Activated naive CD4-positive, alpha-beta T cell treated with anti-CD3 and anti-CD28 coated beads, Interleukin-2, amount 50 U/mL, for 24 hours (primary cell): ENCODE measurements at regions not wholly inside any gene's neighbourhood (a gene's known extent, or its start where the extent isn't known, plus 50 kb on each side); places are given as distances from the start of the nearest gene placed in this dataset.

Experiments used
- H3K27ac Mint-ChIP-seq: one replicate; pipeline ENCODE4 v1.8.0; 2021; ENCODE audit warnings: mild to moderate bottlenecking, mixed read lengths
- H3K27me3 Mint-ChIP-seq: one replicate; pipeline ENCODE4 v1.8.0; 2021; ENCODE audit warnings: mixed read lengths
- H3K36me3 Mint-ChIP-seq: one replicate; pipeline ENCODE4 v1.8.0; 2021; ENCODE audit warnings: mixed read lengths
- H3K4me1 Mint-ChIP-seq: one replicate; pipeline ENCODE4 v1.8.0; 2021; ENCODE audit warnings: mixed read lengths
- H3K4me3 Mint-ChIP-seq: one replicate; pipeline ENCODE4 v1.8.0; 2021; ENCODE audit warnings: mild to moderate bottlenecking, mixed read lengths
- H3K9me3 Mint-ChIP-seq: one replicate; pipeline ENCODE4 v1.8.0; 2021; ENCODE audit warnings: mixed read lengths

DNA sequence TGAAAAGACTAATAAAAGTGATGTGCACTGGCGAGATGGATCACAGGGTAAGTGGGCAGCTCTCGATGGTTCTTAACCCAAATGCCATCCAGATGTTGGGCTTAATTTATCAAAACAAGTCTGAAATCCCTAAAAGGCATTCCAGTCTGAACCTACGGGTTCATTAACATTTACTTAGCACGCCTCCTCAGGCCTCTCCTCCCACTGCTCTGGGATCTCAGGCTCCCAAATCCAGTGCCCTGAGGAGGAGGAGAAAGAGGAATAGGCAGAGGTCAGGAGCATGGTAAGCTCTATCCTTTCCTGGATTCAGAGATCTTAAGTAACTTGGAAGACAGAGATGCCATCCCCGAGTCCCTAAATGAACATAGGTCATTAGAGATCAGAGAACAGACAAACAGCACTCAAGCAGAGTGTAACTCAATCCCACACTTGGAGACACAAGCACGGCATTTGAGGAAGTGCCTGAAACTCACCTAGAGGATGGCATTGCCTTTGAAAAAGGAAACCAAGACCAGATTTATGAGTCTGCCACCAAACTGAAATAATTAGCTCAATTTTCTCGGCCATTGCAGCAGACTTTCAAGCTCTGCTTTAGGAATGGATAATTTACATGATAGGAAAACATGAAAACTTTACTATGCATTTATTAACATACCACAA is 140.9 kb downstream of the CXCL12 start:
- Mint-ChIP-seq H3K4me1 (no peaks in the 10 kb centered on the region), H3K27ac (no peak overlapping the region), H3K27me3 (peaks cover 4% of the 10 kb centered on the region), H3K36me3 (no peaks in the 10 kb centered on the region), H3K9me3 (no peaks in the 10 kb centered on the region), H3K4me3 (no peak overlapping the region)

DNA sequence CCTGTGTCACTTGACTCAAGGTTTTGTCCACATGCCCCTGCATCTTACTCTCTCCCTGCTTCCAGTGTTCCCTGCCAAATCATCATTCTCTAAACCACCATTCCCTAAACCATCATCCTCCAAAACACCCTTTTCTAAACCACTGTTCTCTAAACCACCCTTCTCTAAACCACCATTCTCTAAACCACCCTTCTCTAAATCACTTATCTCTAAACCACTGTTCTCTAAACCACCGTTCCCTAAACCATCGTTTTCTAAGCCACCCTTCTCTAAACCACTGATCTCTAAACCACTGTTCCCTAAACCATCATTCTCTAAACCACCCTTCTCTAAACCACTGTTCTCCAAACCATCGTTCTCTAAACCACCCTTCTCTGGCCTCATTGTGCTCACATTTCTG is 142.1 kb downstream of the CXCL12 start:
- Mint-ChIP-seq H3K4me3 (no peak overlapping the region), H3K36me3 (no peaks in the 10 kb centered on the region), H3K4me1 (no peaks in the 10 kb centered on the region), H3K27ac (no peak overlapping the region), H3K27me3 (peaks cover 4% of the 10 kb centered on the region), H3K9me3 (peaks cover 5% of the 10 kb centered on the region)

DNA sequence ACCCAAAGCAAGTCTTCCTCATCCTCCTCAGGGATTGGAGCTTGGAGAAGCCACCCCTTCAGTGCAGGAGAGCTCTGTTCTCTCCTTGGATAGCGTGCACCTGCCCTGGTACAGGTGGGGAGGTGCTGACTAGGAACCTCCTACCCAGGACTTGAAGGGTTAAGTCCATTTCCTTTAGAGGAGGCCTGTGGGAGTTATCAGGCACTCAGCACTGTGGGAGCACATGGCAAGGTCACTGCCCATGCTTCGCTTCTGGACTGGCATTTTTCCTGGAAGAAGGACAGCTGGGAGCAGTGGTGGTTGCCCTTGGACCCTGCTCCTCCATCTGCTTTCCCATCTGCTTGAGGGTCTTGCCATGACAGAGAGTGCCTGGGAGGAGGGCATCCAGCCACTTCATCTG is 142.8 kb downstream of the CXCL12 start:
- Mint-ChIP-seq H3K9me3 (peaks cover 5% of the 10 kb centered on the region), H3K36me3 (no peaks in the 10 kb centered on the region), H3K4me3 (no peak overlapping the region), H3K27ac (no peak overlapping the region), H3K27me3 (peaks cover 4% of the 10 kb centered on the region), H3K4me1 (no peaks in the 10 kb centered on the region)

DNA sequence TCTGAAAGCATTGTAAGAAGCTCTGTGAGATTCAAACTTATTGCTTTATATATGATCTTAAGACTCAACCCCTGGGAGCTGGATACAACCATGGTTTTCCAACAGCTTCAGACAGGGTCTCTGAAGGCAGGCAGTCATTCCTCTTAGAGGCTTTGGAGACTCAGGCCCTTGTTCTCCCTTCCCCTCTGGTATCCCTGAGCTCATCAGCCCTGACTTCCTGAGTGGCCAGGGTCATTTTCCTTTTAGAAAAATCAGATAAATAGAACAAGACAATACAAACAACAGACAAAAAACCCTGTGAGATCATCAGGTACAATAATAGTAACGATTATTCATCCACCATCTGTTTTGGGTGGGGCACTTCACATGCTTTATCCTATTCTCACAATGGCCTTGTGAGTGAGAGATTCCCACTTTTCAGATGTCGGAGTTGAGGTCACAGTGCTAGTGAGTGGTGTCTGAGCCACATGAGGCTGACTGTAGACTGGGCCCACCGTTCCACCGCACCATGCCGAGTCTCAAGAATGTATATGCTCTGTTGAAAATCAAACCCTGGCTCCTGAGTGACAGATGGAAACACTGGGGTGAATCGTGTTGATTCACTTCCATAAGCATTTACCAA is 144.2 kb downstream of the CXCL12 start:
- no peaks in the 10 kb centered on the region for H3K4me1 Mint-ChIP-seq
- H3K36me3 Mint-ChIP-seq = no peaks in the 10 kb centered on the region
- peaks cover 4% of the 10 kb centered on the region for H3K27me3 Mint-ChIP-seq
- no peak overlapping the region for H3K27ac Mint-ChIP-seq
- H3K4me3 Mint-ChIP-seq = no peak overlapping the region
- H3K9me3 Mint-ChIP-seq = peaks cover 5% of the 10 kb centered on the region

DNA sequence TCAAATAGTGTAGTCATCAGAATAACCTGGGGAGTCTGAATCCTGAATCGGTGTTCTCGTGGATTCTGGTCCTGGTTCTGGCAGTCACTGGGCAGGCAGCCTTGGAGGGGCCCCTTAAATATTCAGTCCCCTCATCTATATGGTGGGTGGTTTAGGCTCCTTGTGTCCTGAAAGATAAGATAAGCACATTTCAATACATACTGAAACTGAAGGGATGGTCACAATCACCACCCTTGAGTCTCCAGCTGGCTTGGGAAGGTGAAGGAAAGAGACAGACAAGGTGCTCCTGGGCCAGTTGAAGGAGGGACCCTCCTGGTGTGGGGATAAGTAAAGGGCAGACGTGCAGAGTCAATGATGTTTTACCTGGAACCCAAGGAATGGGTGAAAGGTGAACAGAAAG is 146.7 kb downstream of the CXCL12 start:
- H3K27me3 Mint-ChIP-seq = peaks cover 4% of the 10 kb centered on the region
- no peak overlapping the region for H3K4me3 Mint-ChIP-seq
- H3K4me1 Mint-ChIP-seq = no peaks in the 10 kb centered on the region
- no peak overlapping the region for H3K27ac Mint-ChIP-seq
- no peaks in the 10 kb centered on the region for H3K36me3 Mint-ChIP-seq
- H3K9me3 Mint-ChIP-seq = peaks cover 5% of the 10 kb centered on the region

DNA sequence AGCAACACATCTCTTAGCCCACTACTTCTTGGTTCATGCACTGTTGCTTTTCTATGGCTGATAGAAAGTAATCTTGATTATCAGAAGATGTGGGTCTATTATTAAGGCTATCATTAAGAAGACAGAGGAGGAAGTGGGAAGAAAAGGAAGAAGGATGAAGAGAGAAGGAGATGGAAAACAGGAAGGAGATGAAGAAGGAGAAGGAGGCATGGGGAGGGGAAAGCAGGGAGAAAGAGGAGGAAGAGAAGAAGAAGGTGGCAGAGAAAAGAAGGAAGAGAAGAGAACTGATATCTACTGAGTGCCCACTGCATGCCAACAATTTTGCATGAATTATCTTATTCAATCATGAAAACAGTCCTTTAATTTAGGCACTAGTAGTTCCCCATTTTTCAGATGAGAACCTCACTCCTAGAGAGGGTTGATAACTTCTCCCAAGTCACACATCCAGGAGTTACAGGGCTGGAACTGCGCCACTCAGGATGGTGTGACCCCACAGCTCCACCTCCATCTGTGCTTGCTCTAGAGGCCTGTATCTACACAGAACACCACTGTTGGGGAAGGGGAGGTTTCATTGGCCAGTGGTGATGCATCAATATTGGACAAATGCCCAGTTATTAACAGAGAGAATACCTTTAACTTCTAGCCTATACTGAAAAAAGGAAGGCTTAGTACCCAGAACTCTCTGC is 147.4 kb downstream of the CXCL12 start:
- no peaks in the 10 kb centered on the region for H3K4me1 Mint-ChIP-seq
- H3K27ac Mint-ChIP-seq = no peak overlapping the region
- H3K27me3 Mint-ChIP-seq = peaks cover 4% of the 10 kb centered on the region
- no peaks in the 10 kb centered on the region for H3K36me3 Mint-ChIP-seq
- H3K4me3 Mint-ChIP-seq = no peak overlapping the region
- peaks cover 5% of the 10 kb centered on the region for H3K9me3 Mint-ChIP-seq

DNA sequence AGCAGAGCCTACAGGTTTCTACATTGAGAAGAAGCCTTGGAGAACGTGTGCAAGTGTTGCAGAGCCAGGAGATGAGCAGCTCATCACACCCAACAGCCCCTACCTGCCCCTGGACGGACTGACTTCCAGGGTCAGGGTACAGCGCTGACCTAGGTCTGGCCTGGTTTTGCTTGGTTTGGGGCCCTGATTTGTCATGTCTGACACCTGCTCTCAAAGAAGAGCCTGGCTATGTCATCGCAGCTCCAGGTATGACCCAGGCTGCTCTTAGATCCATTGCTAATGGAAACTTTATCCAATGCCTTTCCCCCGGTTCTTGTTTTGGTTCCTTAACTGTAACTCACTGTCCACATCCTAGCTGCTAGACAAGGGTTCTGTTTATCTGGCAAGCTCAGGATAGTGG is 149.5 kb downstream of the CXCL12 start:
- Mint-ChIP-seq H3K4me1 (no peaks in the 10 kb centered on the region), H3K36me3 (no peaks in the 10 kb centered on the region), H3K9me3 (peaks cover 5% of the 10 kb centered on the region), H3K4me3 (no peak overlapping the region), H3K27ac (no peak overlapping the region), H3K27me3 (peaks cover 4% of the 10 kb centered on the region)

DNA sequence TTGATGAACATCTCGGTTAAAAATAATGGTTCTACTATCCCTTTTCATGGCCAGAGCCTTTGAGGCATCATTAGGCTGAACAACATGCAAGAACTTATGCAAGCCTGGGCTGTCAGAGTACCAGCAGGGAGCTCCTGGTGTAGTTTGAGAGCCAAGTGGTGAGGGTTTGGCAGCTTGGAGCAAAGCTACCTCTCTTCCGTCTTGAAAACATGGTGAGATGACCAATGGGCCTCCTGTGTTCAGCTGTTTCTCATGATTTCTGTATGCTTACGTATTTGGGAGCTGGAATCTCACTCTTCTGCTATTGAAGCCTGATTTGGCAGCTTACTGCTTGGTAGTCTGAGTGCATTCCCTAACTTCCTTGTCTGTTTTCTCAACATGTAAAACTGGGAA is 150.4 kb downstream of the CXCL12 start:
- H3K4me3 Mint-ChIP-seq = no peak overlapping the region
- peaks cover 5% of the 10 kb centered on the region for H3K9me3 Mint-ChIP-seq
- peaks cover 4% of the 10 kb centered on the region for H3K27me3 Mint-ChIP-seq
- no peak overlapping the region for H3K27ac Mint-ChIP-seq
- H3K4me1 Mint-ChIP-seq = no peaks in the 10 kb centered on the region
- no peaks in the 10 kb centered on the region for H3K36me3 Mint-ChIP-seq

DNA sequence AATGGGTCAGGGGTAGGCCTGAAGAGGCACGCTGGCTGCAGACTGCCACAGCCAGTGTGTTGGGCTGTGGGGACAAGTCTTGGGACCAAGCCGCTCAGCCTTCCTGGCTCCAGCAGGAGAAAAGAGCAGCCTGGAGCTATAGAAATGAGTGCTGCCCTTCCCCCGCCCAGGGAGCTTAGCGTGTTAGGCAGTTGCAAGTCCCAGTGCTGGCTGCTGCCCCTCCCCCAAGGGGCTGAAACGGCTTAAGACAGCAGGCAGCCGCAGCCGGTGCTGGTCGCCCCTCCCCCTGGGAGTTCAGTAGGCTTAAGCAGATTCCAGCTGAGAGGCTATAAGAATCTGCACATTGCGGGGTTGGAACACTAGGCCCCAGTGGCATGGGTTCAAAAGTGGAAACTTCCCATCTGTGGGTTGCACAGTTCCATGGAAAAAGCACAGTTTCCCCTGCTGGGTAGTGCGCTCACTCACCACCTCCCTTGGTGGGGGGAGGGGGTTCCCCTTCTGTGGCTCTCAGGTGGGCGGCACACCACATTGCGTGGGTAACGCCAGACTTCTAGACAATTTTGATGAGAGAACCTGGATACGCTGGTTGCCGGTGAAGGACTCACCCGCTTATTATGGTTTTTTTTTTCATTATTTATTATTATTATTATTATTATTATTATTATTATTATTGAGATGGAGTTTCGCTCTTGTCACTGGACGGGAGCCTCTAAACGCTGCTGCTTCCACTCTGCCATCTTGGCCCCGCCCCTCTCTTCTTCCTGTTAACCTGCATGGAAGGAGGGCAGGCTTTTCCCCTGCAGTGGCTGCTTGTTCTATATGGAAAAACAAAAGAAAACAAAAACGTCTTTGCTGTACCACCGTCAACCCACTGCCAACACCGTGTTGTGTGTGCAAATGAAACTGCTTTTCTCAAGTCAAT is 151.1 kb downstream of the CXCL12 start:
- no peaks in the 10 kb centered on the region for H3K4me1 Mint-ChIP-seq
- no peak overlapping the region for H3K4me3 Mint-ChIP-seq
- H3K27me3 Mint-ChIP-seq = peaks cover 4% of the 10 kb centered on the region
- H3K27ac Mint-ChIP-seq = no peak overlapping the region
- H3K36me3 Mint-ChIP-seq = no peaks in the 10 kb centered on the region
- H3K9me3 Mint-ChIP-seq = peaks cover 5% of the 10 kb centered on the region

DNA sequence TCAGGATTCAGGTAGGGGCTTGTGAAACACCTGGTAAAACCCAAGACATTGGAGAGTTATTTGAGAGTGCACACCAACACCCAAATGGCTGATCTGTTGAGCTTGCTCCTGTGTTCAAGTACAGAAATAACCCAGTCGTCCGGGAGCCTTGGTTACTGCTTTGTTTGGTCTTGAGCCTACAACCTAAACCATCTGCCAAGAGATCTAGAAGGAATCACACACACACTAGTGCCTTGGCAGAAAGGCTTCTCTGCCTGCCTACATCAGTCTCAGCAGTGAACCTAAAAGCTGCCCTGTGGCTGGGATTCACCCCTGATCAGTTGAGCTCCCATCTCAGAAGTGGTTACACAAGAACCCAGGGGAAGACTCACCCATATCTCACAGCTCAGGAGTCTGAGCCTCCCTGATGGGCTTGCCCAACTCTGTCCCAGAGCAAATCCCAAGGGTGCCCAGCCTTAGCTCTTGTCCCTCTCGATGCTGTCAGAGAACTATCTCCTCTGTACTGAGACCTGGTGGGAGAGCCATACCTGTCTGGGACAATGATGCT is 167.6 kb downstream of the CXCL12 start:
- peaks cover 24% of the 10 kb centered on the region for H3K9me3 Mint-ChIP-seq
- H3K36me3 Mint-ChIP-seq = no peaks in the 10 kb centered on the region
- H3K27ac Mint-ChIP-seq = no peak overlapping the region
- H3K27me3 Mint-ChIP-seq = peaks cover 6% of the 10 kb centered on the region
- H3K4me3 Mint-ChIP-seq = no peak overlapping the region
- no peaks in the 10 kb centered on the region for H3K4me1 Mint-ChIP-seq

DNA sequence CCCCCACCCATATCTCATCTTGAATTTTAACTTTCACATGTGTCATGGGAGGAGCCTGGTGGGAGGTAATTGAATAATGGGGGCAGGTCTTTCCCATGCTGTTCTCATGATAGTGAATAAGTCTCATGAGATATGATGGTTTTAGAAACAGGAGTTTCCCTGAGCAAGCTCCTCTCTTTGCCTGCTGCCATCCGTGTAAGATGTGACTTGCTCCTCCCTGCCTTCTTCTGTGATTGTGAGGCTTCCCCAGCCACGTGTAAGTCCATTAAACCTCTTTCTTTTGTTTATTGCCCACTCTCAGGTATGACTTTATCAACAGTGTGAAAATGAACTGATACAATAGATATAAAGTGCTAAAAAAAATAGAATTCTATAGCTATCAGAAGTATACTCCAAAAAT is 168.8 kb downstream of the CXCL12 start:
- peaks cover 6% of the 10 kb centered on the region for H3K27me3 Mint-ChIP-seq
- no peak overlapping the region for H3K4me3 Mint-ChIP-seq
- H3K9me3 Mint-ChIP-seq = peaks cover 18% of the 10 kb centered on the region
- H3K27ac Mint-ChIP-seq = no peak overlapping the region
- no peaks in the 10 kb centered on the region for H3K4me1 Mint-ChIP-seq
- H3K36me3 Mint-ChIP-seq = no peaks in the 10 kb centered on the region

DNA sequence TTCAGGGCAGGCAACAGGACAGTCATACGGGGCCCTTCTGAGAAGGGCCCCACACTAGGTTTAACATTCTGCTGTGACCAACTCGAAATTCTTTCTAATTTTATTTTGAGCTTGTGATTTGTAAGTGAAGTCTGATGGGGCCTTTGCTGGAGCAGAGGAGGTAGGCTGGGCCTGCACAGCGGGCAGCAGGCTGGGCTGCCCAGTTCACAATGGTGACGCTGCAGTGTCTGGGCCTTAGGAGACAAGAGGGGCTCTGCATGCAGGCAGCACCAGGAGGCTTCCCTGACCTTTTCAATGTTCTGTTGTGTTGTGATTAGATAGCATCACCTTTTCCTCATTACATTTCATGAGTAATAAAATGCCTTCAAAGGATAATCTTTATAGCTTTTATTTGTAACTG is 175.1 kb downstream of the CXCL12 start:
- H3K27me3 Mint-ChIP-seq = peaks cover 10% of the 10 kb centered on the region
- H3K9me3 Mint-ChIP-seq = no peaks in the 10 kb centered on the region
- no peaks in the 10 kb centered on the region for H3K36me3 Mint-ChIP-seq
- H3K27ac Mint-ChIP-seq = no peak overlapping the region
- no peaks in the 10 kb centered on the region for H3K4me1 Mint-ChIP-seq
- no peak overlapping the region for H3K4me3 Mint-ChIP-seq

DNA sequence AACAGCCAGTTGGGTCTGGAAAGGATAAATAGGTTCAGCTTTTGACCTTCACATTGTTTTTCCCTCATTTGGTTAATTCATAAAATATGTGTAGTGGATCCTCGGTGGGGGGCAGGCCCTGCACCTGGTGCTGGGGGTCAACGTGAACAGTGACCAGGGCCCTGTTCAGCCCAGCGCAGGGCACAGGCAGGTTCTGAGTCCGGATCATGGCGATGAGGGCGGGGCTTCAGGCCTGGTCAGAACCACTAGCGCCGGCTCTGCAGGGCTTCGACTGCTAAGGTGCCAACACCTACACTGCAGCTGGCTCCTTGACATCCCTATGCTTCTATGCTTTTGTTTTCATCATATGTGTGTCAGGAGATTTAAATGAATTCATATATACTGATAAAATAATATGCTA is 177.7 kb downstream of the CXCL12 start:
- Mint-ChIP-seq H3K4me1 (no peaks in the 10 kb centered on the region), H3K27ac (no peak overlapping the region), H3K9me3 (no peaks in the 10 kb centered on the region), H3K4me3 (no peak overlapping the region), H3K36me3 (no peaks in the 10 kb centered on the region), H3K27me3 (peaks cover 8% of the 10 kb centered on the region)

DNA sequence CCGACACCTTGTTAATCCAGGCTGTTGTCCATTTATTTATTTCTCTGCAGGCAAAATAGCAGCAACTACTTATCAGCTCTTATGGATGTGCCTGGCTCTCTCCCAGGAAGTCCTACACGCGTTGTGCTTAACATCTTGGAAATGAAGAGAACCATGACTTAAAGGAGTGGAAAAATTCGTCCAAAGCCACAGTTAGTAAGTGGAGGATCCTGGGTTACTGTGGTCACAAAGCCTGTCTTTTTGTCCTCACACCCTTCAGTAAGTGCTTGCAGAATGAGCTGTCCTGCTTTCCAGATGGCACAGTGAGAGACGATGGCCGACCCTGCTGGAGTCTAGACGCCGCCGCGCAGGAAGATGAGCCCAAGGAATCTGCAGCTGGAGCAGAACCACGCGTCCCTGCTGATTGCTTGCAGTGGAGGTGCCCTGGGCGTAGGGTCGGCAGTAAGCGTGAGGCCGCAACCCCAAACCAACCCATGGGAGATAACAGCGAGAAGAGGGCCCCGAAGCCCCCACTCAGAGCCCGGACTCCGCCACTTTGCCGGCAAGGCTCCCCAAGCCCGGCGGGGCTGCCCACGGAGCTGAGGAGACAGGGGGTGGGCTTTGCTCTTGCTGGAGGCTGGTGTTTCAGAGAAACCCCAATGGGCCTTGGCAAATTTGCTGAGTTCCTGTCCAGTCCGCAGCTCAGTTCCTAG is 178.6 kb downstream of the CXCL12 start:
- H3K27me3 Mint-ChIP-seq = peaks cover 8% of the 10 kb centered on the region
- no peaks in the 10 kb centered on the region for H3K9me3 Mint-ChIP-seq
- H3K4me1 Mint-ChIP-seq = no peaks in the 10 kb centered on the region
- H3K4me3 Mint-ChIP-seq = no peak overlapping the region
- no peaks in the 10 kb centered on the region for H3K36me3 Mint-ChIP-seq
- no peak overlapping the region for H3K27ac Mint-ChIP-seq

DNA sequence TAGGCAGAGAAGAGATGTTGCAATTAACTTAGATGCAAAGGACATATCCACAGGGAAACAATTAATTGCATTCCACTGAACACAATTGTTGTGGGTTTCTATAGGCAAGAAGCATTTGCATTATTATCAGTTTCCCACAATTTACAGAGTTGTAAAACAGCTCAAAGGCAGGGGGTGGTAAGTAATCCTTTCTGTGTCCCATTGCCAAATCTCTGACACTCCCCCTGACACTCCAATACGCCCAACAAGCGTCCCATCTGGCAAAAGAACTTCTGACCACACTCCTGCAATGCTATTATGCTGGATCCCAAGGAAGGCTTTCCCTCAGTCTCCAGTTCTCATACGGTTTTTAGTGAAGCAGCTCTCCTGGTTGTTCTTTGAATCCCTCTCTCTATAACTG is 179.8 kb downstream of the CXCL12 start:
- Mint-ChIP-seq H3K27me3 (peaks cover 4% of the 10 kb centered on the region), H3K27ac (no peak overlapping the region), H3K9me3 (no peaks in the 10 kb centered on the region), H3K4me3 (no peak overlapping the region), H3K4me1 (no peaks in the 10 kb centered on the region), H3K36me3 (no peaks in the 10 kb centered on the region)
